Activated CD8-positive, alpha-beta T cell treated with anti-CD3 and anti-CD28 coated beads, Interleukin-2, amount 10 ng/mL, durations not matched to agents 7 days and 5 days (primary cell): ENCODE measurements at regions not wholly inside any gene's neighbourhood (a gene's known extent, or its start where the extent isn't known, plus 50 kb on each side); places are given as distances from the start of the nearest gene placed in this dataset.
"Not testable (repeated sequence)": the region's sequence is repeated elsewhere in the genome, so short reads cannot be mapped to it uniquely, and the experiment has no call there.

ENCODE experiments used
- ATAC-seq: fragments of 150-1000 bp; cut with Tn5 transposase; one replicate; pipeline ENCODE4 v1.10.0; 2021; ENCODE audit warnings: moderate library complexity
- CTCF ChIA-PET: fragments of 350-600 bp; sonication (Branson Sonifier 250); formaldehyde crosslinking; loops from one replicate; lab custom pipeline; 2021; ENCODE audit warnings: antibody characterized with exemption; lab: Charles Lee
- POLR2A ChIA-PET: fragments of 350-600 bp; sonication (Branson Sonifier 250); formaldehyde crosslinking; loops from one replicate; lab custom pipeline; 2021; ENCODE audit warnings: antibody characterized with exemption; lab: Charles Lee
- DNase-seq: peaks from one replicate; pipeline ENCODE4 v3.0.0-alpha.2; 2020
- H3K27ac Mint-ChIP-seq: one replicate; pipeline ENCODE4 v1.8.0; 2021; ENCODE audit warnings: mild to moderate bottlenecking, mixed read lengths
- H3K27me3 Mint-ChIP-seq: one replicate; pipeline ENCODE4 v1.8.0; 2021; ENCODE audit warnings: low read depth, mixed read lengths
- H3K36me3 Mint-ChIP-seq: one replicate; pipeline ENCODE4 v1.8.0; 2021; ENCODE audit warnings: low read depth, mixed read lengths
- H3K4me1 Mint-ChIP-seq: one replicate; pipeline ENCODE4 v1.8.0; 2021; ENCODE audit warnings: low read depth, mixed read lengths
- H3K4me3 Mint-ChIP-seq: one replicate; pipeline ENCODE4 v1.8.0; 2021; ENCODE audit warnings: mild to moderate bottlenecking, mixed read lengths
- H3K9me3 Mint-ChIP-seq: one replicate; pipeline ENCODE4 v1.8.0; 2022; ENCODE audit warnings: mixed read lengths; ENCODE audit not compliant: insufficient read depth

- Mint-ChIP-seq H3K4me1 (no peaks in the 10 kb centered on the region), H3K27me3 (peaks cover 2% of the 10 kb centered on the region), H3K36me3 (no peaks in the 10 kb centered on the region), H3K27ac (no peak overlapping the region), H3K9me3 (no peaks in the 10 kb centered on the region), H3K4me3 (no peak overlapping the region)
- DNase-seq (no peak), ATAC-seq (no peak)
- ChIA-PET POLR2A (no interaction called here), CTCF (no interaction called here)
Measured at GRCh38 chr4:150012851-150013360, 65.3 kb upstream of the DCLK2 start.

GRCh38 chr4:150015910-150016309 is 62.3 kb upstream of the DCLK2 start:
- H3K27me3 Mint-ChIP-seq, H3K4me3 Mint-ChIP-seq, H3K9me3 Mint-ChIP-seq, H3K27ac Mint-ChIP-seq, H3K4me1 Mint-ChIP-seq, POLR2A ChIA-PET, H3K36me3 Mint-ChIP-seq, ATAC-seq, CTCF ChIA-PET, DNase-seq: not testable (repeated sequence)

GRCh38 chr4:150016621-150017020 is 61.6 kb upstream of the DCLK2 start:
- CTCF ChIA-PET, DNase-seq, H3K27ac Mint-ChIP-seq, H3K4me1 Mint-ChIP-seq, H3K9me3 Mint-ChIP-seq, POLR2A ChIA-PET, H3K27me3 Mint-ChIP-seq, H3K36me3 Mint-ChIP-seq, H3K4me3 Mint-ChIP-seq, ATAC-seq: not testable (repeated sequence)

- Mint-ChIP-seq H3K27me3 (peaks cover 9% of the 10 kb centered on the region), H3K9me3 (no peaks in the 10 kb centered on the region), H3K27ac (no peak overlapping the region), H3K4me1 (no peaks in the 10 kb centered on the region), H3K4me3 (no peak overlapping the region), H3K36me3 (no peaks in the 10 kb centered on the region)
- DNase-seq (no peak), ATAC-seq (no peak)
- ChIA-PET CTCF (no interaction called here), POLR2A (no interaction called here)
Measured at GRCh38 chr4:150018257-150018656, 60.0 kb upstream of the DCLK2 start.

GRCh38 chr4:150021483-150021882 is 56.8 kb upstream of the DCLK2 start:
- no peaks in the 10 kb centered on the region for H3K9me3 Mint-ChIP-seq
- DNase-seq (no peak), ATAC-seq (no peak)
- ChIA-PET CTCF (no interaction called here), POLR2A (no interaction called here)
- H3K27me3 Mint-ChIP-seq: peaks cover 9% of the 10 kb centered on the region
- no peaks in the 10 kb centered on the region for H3K4me1 Mint-ChIP-seq
- no peak overlapping the region for H3K27ac Mint-ChIP-seq
- H3K36me3 Mint-ChIP-seq: no peaks in the 10 kb centered on the region
- H3K4me3 Mint-ChIP-seq: no peak overlapping the region

GRCh38 chr4:150023489-150023888 is 54.8 kb upstream of the DCLK2 start:
- DNase-seq (no peak), ATAC-seq (no peak)
- Mint-ChIP-seq H3K4me3 (no peak overlapping the region), H3K36me3 (no peaks in the 10 kb centered on the region), H3K27ac (no peak overlapping the region), H3K4me1 (no peaks in the 10 kb centered on the region), H3K9me3 (no peaks in the 10 kb centered on the region), H3K27me3 (peaks cover 7% of the 10 kb centered on the region)
- POLR2A ChIA-PET: no interaction called here
- CTCF ChIA-PET: no interaction called here

- CTCF ChIA-PET, H3K4me1 Mint-ChIP-seq, H3K4me3 Mint-ChIP-seq, ATAC-seq, DNase-seq, H3K27me3 Mint-ChIP-seq, H3K36me3 Mint-ChIP-seq, H3K27ac Mint-ChIP-seq, H3K9me3 Mint-ChIP-seq: not testable (repeated sequence)
- POLR2A ChIA-PET: interaction anchor here (0.7 kb wide), 1 partner anchor 84 kb away, joined by 3 read pairs; no protein-coding TSS in a partner anchor
Measured at GRCh38 chr4:150026987-150027386, 51.3 kb upstream of the DCLK2 start.
